Stimulated activated CD4-positive, alpha-beta T cell treated with anti-CD3 and anti-CD28 coated beads, Interleukin-4, amount 100 ng/mL, for 4 hours (primary cell): ENCODE measurements at regions not wholly inside any gene's neighbourhood (a gene's known extent, or its start where the extent isn't known, plus 50 kb on each side); places are given as distances from the start of the nearest gene placed in this dataset.

Experiments used
- DNase-seq, 2 experiments: peaks; one replicate each; pipeline ENCODE4 v3.0.0-alpha.2; 2020

DNA sequence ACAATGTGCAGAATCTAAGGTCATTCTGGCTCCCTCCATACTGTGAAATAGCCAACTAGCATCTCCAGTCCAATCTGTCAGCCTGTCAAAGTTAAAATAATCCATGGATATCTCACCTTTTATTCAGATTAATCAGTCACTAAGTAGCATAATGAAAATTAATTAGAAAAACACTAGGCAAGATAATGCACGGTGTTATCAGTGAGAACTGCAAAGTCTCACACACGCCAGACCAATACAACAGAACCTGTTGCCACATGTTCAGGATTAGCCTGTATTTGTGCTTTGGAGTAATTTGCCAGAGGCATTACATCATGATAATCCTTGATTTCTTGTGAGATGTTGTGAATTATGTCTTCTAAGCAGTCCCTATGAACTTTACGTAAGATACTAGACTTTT lies 820.4 kb upstream of the ALCAM start:
- DNase-seq: no peak

DNA sequence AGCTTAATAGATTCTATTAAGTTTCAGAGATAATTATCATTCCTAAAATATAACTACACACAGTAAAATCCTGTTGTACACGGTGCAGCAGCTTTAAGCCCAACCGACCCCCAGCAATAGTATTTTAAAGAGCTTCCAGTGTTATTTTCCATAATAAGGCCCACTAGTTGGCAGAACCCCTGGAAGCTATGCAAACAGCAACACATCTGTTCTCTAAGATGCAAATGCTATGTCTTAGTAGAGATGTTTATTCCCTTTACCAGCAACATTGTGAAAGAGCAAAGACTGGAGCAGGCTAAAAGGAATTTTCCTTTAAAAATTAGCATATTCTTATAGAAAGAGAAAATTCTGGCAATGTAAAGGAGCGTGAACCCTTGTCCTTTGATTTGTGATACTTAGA lies 819.7 kb upstream of the ALCAM start:
- no peak for DNase-seq

DNA sequence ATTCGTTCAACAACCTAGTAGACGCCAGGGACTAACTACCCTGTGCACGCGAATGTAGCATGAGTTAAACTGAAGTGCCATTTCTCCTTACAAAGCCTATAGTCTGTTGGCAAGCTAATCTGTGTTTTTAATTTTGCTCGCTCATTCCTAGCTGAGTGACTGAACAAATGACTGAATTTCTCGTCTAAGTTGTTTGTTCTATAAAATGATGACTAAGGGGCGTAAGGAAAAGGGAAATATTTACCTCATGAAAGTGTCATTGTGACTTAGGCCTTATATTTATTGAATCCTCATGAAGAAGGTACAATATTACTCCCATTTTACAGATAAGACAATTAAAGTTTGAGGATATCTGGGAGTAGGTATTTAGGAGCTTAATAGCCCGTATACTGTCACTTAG lies 818.3 kb upstream of the ALCAM start:
- no peak for DNase-seq

DNA sequence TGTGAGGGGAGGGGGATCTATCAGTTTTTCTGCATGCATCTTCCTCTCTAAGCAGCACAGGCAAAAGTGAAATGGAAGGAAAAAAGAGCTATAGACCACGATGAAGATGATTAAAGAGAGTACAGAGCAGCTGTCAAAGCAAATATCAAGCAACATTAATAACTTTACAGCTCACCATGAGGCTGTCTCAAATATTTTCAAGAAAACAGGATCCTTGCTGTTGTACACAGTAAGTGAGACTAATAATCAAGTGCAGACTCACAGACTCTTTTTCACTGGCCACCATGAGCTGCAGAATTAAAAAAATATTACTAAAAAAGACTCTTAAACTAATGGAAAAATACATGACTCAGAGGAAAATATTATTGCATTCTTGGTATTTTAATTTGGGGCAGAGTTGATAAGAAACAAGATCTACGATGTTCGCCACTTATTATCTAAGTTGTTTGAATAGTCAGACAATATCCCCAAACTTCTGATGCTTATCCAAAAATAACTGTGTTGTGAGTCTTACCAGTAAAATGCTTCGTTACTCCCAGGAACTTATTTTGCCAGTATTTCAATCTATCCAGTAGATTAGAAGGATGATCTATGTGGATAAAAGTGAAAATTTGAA lies 817.5 kb upstream of the ALCAM start:
- no peak for DNase-seq

DNA sequence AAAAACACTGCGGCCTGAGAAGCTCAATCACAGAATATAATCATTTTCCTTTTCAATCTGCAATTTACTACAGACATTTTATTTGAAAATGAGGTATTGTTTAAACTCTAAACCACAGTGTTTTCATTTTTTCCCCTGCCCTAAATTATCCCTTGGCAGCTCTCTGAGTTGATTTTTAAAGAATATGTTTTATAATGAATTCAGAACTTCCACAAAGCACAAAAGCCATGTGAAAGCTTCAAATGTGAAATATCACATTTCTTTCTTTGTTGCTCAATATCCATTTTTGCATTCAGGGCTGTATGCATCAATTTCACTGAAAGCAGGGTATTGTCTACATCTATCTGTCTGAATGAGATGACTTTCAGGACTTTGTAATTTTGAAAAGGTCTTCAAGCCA lies 813.6 kb upstream of the ALCAM start:
- DNase-seq: no peak

DNA sequence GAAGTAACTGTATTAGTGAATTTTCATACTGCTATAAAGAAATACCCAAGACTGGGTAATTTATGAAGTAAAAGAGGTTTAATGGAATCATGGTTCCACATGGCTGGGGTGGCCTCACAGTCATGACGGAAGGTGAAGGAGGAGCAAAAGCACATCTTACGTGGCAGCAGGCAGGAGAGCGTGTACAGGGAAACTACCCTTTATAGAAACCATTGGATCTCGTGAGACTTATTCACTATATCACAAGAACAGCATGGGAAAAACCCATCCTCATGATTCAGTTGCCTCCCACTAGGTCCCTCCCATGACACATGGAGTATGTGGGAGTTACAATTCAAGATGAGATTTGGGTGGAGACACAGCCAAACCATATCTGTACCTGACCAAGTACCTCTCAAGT lies 812.3 kb upstream of the ALCAM start:
- no peak for DNase-seq

DNA sequence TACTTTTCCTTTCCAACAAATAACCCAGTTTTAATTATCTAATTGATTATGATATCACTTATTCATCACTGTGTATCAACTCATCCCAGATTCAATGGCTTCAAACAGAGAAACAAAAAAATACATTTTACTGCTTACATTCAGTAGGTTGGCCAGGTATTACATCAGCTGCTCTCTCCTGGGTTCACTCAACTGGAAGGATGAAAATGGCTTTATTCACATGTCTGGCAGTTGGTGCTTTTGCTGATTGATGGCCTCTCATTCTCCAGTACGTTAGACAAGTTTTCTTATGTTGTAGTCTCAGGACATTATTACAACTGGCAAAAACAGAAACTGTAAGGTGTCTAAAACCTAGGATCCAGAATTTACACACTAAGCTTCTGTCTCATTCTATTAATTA lies 811.0 kb upstream of the ALCAM start:
- DNase-seq: no peak

DNA sequence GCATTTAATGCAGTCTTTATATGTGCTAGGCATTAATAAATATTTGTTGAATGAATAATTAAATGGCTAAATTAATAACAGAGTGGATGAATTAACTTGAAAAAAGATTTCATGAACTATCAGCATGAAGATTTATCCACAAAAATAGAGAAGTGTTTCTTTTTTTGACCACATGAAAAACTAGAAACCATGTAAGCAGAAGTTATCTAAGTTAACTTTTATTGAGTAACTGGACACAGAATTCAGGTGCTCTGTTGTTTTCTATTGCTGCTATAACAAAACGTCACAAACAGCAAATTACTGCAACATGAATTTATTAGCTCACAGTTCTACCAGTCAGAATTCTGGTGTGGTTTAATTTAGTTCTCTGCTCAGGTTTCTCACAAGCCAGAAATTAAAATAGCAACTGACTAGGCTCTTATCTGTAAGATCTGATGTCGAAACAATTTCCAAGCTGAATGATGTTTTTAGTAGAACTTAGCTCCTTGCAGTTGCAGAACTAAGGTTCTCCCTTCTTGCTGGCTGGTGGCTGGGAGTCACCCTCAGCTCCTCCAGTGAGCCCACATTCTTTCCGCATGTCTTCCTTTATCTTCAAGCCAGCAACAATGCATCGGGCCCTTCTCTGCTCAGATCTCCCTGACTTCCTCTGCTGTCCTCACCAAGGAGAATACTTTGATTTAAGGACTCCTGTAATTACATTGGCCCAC lies 810.2 kb upstream of the ALCAM start:
- no peak for DNase-seq

DNA sequence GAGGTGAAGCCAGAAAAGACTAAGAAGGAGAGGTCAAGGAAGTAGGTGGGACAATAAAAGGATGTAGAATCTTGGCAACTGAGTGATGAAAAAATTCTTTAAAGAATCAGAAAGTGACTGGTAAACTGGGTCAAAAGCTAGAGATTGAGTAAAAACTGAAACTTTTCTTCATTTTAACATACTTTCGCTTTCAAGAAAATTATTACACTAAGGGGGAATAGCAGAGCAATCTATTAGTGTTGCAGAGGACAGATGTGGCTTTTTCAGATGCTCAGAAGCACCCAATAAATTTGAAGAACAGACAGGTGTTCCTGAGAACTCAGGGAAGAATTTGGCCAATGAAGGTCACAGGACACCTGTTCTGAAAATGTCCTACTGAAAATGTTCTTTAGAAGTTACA lies 805.4 kb upstream of the ALCAM start:
- DNase-seq: no peak

DNA sequence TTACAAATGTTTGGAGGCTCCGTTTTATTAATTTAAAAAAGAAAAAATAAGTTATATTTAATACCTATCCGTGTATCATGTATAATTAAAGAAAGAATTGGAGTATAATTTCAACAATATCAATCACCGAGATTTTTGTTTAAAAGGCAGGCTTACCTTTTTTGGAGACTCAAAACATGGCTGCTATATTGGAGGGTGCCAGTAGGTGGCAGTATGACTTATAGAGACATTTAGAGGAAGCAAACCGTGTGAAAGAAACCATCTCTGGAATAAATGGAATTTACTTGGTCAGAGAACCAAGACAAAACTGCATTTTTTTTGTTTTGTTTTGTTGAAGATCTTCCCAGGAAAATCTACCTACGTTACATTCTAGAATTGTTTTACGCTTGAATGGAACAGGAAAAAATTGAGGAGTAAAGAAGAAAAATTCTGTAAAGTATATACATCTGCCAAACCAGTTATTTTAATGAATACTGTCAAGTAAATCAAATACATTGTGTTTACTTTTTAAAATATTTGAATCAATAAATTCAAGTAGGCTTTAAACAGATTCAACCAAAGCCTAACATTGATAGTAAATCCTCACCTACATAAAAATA lies 802.6 kb upstream of the ALCAM start:
- peak; percentile 42 to 45 for DNase-seq

DNA sequence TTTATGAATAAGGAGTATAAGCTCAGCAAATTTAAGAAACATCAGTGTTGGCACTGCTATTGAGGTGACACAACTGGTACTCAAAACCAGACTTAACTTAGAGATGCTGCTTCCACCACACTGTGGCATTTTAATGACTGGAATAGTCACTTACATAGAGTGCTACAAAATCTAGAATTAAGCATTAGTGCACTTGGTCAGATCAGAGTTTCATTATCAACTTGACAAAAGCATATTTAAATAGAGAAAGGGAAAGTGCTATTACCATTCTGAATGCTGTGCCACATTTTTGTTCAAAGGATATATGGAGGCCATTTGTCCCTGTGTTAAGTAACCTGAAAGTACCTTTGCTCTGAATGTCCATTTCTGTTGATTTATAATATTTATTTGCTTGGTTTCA lies 800.7 kb upstream of the ALCAM start:
- DNase-seq: no peak

DNA sequence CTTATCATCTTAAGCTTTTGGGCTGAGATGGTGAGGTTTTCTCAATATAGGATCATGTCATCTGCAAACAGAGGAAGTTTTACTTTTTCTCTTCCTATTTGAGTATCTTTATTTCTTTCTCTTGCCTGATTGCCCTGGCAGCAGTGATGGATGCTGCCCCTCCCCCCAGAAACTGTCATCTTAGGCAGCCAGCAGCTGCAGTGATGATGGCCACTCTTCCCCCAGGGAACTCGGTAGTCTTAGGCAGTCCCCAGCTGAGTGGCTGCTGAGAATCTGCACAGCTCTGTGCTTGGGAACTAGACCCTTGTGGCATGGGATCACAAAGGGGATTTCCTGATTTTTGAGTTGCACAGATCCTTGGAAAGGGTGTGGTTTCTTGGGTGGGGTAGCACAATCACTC lies 791.1 kb upstream of the ALCAM start:
- DNase-seq: no peak

DNA sequence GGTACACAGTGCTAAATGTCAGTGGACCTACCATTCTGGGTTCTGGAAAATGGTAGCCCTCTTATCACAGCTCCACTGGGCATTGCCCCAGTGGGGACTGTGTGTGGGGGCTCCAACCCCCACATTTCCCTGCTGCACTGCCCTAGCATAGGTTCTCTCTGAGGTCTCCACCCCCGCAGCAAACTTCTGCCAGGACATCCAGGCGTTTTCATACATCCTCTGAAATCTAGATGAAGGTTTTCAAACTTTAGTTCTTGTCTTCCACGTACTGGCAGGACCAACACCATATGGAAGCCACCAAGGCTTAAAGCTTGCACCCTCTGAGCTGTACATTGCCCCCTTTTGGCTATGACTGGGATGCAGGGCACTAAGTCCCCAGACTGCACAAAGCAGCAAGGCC lies 788.2 kb upstream of the ALCAM start:
- no peak for DNase-seq

DNA sequence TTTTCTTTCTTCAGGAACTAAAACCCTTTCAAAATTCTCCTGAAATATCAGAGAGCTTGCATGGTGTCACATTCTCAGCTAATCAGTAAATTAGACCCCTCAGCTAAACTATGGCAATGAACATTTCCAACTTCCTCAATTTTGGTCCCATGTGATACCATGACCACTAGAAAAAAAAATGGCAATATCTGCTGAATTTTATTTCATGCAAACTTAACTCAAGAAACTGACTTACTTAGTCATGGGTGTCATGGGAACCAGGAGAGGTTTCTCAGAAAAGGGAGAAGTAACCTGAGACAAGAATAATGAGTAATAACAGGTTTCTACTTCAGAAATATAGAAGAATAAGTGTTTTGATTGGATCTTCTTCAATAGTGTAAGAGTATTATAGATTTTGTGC lies 784.6 kb upstream of the ALCAM start:
- no peak for DNase-seq

DNA sequence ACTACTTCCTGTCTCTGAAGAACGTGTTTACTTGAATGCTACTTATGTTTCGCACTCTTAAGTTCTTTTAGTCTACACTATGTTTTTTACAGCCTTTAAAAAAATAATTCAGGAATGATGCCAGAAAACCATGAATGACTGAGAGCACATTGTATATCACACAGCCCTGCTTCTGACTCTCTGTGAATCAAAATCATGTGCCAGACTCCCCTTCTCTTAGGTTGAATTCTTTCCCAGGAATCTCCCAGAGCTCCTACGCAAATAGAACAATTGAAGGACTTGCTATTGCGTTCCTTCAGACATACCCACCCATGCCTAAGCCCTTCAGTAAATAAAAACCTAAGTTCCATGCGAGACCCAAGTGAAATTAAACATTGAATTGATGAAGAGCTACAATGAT lies 782.0 kb upstream of the ALCAM start:
- no peak for DNase-seq

DNA sequence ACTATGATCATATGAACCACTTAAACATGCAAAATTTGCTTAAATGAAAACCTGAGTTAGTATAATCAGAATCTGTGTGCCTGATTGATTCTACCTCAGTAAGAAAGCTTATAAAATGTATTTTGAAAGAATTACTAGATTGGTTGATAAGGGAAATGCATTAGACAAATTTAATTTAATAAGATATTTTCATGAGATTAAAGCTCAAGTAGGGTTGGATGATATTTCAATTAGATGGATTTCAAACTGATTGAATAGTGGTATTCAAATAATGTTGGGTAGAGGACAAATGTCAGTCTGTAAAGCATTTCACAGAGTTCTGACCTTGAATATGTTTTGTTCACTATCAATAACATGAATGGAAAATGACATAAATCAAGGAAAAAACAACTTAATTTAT lies 780.4 kb upstream of the ALCAM start:
- no peak for DNase-seq

DNA sequence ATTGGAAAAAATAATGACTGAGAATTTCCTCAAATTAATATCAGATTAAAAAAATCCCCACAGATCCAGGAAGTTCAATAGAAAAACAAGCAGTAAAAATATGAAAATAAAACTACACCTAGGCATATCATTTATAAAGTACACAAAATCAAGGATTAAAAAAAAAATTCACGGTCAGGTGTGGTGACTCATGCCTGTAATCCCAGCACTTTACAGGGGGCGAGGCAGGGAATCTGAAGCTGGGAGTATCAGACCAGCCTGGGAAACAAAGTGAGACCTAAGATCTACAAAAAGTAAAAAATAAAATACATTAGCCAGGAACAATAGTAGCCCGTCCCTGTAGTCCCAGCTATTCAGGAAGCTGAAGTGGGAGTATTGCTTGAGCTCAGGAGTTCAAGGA lies 778.3 kb upstream of the ALCAM start:
- no peak for DNase-seq

DNA sequence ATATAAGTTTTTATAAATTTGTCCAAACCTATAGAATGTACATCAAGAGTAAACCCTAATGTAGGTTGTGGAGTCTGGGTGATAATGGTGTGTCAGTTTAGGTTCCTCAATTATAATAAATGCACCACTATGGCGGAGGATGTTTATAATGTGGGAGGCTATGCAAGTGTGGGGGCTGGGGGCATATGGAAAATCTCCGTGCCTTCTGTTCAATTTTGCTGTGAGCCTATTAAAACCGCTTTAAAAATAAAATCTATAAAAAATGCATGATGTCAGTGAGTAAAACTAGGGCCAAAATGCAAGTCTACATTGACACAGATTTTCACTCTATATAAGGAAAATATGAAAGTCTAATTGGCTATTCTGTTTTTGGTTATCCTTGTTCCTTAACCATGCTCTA lies 774.9 kb upstream of the ALCAM start:
- no peak for DNase-seq

DNA sequence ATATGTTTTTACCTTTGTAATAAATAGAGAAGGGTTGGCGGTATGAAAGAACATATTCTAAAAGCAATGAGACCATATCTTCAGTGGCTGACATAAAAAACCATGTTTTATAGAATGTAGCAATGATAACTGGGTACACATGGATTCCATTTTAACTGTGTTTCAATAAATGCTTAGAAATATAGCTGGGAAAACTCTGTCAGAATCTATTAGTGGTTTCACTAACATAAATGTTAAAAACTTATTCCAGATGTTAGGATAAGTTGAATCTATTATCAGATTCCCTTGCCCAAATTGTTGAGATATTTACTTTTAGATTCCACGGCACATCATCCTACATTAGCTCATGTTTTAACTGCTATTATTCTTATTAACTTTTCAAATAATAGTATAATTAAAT lies 772.2 kb upstream of the ALCAM start:
- no peak for DNase-seq

DNA sequence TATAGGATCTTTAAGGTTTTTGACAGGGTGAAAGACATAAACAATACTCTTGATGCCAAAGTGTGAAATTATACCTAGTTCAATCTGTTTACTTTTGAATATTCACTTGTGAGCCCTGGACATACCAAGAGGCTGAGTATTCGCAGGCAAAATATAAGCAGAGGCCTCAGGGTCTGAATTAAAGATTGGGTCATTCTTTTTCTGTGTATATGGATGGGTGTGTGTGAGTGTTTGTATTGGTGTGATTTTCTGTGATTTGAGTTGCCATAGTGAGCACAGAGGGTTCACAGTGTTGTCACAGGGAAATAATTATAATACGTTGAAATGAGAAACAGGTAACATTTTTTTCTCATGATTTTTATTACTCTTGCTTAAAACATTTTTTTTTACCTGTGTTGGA lies 770.7 kb upstream of the ALCAM start:
- DNase-seq: no peak

DNA sequence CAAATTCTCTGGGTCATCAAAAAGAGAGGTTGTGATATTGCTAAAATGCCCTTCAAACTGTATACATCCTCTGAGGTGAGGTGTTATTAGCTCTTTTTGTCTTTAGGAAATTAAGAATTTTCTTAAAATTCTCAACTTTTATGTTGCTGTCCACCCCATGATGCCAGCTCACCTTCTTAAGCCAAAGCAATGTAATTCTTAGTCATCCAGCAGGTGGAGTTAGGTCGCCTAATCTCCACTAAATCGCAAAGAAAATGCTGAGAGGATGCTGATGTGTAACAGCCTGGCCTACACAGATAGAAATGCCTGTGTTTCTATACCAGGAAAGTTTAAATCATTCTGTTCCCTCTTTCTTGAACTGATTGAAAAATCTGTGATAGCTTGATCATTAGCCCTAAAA lies 770.2 kb upstream of the ALCAM start:
- DNase-seq: no peak

DNA sequence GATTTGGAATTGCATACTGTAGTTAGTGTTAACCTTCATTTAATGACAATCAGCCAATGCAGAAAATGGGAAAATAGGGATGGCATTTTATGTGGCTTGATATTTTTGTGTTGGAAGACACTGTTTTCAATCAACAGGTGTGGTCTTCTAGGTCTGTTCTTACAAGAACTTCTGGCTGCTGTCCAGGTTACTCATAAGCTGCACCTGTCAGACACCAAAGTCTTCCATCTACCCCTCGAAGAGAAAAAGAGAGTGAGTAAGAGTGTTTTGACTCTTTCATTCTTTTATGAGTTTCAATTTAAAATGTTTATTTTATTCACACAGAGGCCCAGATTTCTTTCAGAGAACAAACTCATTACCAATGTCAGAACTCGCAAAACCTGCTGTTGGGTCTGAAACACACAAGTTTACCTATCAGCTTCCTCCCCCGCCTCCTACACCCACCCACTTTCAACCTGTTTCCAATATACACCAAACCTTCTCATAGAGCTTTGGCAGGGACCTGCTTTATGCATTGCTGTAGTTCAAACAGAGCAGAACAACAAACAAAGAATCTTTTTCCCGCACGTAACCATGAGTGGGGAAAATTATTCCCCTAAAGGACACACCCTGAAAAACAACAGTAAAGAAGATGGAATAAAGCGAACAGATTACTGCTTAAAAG lies 767.7 kb upstream of the ALCAM start:
- no peak for DNase-seq

DNA sequence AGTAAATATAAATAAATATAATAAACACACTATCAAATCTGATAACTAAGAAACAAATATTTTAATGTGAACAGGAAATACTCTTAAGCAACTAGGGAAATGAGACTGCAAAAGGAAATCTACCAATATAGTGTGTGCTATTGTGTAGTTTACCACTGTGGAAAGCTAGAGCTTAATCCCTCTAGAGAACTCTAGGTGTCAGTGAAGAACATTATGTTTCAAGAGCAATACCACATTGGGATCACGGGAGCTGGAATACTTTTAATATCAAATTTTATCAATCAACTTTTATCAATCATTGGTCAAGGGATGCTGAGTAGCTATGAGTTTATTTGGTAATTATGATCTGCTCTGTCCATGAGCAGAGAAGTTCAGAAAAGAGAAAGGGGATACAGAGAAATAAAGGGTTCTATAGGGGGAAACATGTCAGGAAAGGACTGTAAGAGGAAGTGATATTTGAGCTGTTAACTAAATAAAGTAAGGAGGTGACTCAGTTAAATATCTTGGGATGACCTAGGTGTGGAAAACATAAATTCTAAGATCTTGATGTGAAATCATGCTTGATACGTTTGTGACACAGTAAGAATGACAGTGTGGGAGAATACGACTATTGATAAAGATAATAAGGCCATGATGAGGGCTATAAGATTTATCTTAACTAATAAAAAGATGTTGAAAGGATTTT lies 762.2 kb upstream of the ALCAM start:
- DNase-seq: no peak

DNA sequence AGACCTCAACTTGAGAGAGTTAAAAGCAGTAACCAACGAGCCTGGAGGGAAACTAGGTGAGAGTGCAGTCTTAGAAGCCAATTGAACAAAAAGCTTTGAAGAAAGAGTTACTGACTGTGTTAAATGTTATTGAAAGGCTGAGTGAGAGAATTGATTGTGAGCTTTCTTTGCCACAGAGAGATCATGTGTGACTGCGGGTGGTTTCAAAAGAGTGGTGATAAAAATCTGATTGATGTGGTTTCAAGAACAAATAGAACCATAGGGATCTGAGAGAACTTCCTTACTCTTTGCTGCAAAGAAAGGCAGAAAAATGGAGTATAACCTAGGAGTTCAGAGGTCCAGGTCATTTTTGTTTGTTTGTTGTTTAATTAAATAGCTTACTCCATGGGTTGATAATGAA lies 759.9 kb upstream of the ALCAM start:
- DNase-seq: no peak
